ENCODE measurements at regions not wholly inside any gene's neighbourhood (a gene's known extent, or its start where the extent isn't known, plus 50 kb on each side); places are given as distances from the start of the nearest gene placed in this dataset.
A peak's percentile ranks its signal among the peaks of the same experiment; 100 is the strongest.

DNA sequence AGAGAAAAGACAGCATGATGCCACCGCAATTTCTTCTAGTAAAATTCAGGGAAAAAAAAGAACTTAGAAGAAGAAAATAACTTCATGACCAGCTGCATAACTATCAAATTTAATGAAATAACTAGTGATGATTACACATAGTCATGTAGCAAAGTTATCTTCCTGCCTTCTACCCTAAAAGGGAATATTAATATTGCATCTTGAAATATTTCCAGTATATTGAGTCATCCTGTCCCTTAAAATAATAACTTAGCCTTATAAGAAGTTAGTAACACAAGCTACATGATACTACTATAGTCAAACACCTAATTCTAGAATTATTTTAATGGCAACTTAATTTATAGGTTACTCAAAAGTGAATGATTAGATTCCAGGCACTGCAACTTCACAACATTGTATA lies 289.2 kb downstream of the KLF12 start:
- DNase-seq (ENCODE audit: low read depth) = peak; percentile 12
- TF ChIP-seq CTCF (conservative IDR thresholded peaks at IDR 0.05; ENCODE audit: low read length) = no peak
- H3K4me3 ChIP-seq (ENCODE audit: low read length) = no peak overlapping the region

GRCh38 chr13:73842626-73843025 lies 291.6 kb downstream of the KLF12 start:
- no peak for TF ChIP-seq CTCF (conservative IDR thresholded peaks at IDR 0.05; ENCODE audit: low read length)
- H3K4me3 ChIP-seq (ENCODE audit: low read length) = no peak overlapping the region
- no peak for DNase-seq (ENCODE audit: low read depth)

GRCh38 chr13:73842184-73842583 lies 292.0 kb downstream of the KLF12 start:
- H3K4me3 ChIP-seq (ENCODE audit: low read length) = no peak overlapping the region
- no peak for DNase-seq (ENCODE audit: low read depth)
- no peak for TF ChIP-seq CTCF (conservative IDR thresholded peaks at IDR 0.05; ENCODE audit: low read length)

- no peak for DNase-seq (ENCODE audit: low read depth)
- no peak for TF ChIP-seq CTCF (conservative IDR thresholded peaks at IDR 0.05; ENCODE audit: low read length)
- H3K4me3 ChIP-seq (ENCODE audit: low read length) = no peak overlapping the region
Observed at GRCh38 chr13:73837147-73837546, 297.1 kb downstream of the KLF12 start.

DNA sequence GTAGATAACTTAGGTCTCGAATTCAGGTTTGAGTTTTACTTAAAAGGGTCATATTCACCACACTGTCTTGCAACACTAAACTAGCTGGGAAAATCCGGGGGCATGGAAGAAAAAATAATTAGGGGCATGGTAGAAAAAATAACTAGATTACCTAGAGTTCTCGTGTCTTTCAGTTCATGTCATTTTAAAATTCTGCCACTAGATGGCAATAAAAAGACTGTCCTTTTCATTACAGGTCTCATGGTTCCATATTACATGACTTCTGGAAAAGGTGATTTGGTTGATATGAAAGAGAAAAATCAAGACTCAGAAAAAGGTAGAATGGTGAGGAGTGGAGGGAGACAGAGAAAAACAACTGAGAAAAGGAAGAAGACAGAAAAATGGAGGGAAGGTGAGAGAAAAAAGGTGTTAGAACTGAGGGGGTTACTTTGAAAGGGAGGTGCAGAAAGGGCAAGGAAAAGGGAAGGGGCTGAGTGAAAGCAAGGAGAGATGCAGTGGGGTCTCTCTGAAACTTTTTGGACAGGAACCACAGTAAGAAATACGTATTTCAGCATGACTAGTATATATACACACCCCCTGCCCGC lies 299.0 kb downstream of the KLF12 start:
- H3K4me3 ChIP-seq (ENCODE audit: low read length) = no peak overlapping the region
- DNase-seq (ENCODE audit: low read depth) = peak; percentile 42
- TF ChIP-seq CTCF (conservative IDR thresholded peaks at IDR 0.05; ENCODE audit: low read length) = peak; percentile 65

- H3K4me3 ChIP-seq (ENCODE audit: low read length) = no peak overlapping the region
- no peak for TF ChIP-seq CTCF (conservative IDR thresholded peaks at IDR 0.05; ENCODE audit: low read length)
- DNase-seq (ENCODE audit: low read depth) = peak; percentile 31
Observed at GRCh38 chr13:73833325-73834070, 300.7 kb downstream of the KLF12 start.

DNA sequence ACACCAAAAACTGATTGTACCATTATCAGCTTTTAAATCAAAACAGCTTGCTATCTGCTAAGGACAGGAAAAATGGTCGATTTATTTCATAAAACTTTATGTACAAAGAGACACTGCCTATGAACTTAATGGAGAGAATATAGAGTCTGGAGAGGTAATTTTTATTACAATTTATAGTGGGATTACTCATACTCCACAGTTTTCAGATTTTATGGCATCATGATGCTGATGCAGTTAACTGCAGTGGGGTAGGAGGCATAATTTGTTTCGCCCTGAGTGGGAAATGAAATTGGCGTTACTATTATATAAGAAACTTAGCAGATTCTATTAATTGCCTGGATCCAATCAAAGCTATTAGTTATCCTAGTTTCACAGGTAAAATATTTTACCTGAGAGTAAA lies 301.4 kb downstream of the KLF12 start:
- no peak for TF ChIP-seq CTCF (conservative IDR thresholded peaks at IDR 0.05; ENCODE audit: low read length)
- no peak overlapping the region for H3K4me3 ChIP-seq (ENCODE audit: low read length)
- DNase-seq (ENCODE audit: low read depth) = no peak

Data from AG10803 (cell line).